Astrocyte of the hippocampus (primary cell): ENCODE measurements at regions not wholly inside any gene's neighbourhood (a gene's known extent, or its start where the extent isn't known, plus 50 kb on each side); places are given as distances from the start of the nearest gene placed in this dataset.
A peak's percentile ranks its signal among the peaks of the same experiment; 100 is the strongest.
"Not testable (repeated sequence)": the region's sequence is repeated elsewhere in the genome, so short reads cannot be mapped to it uniquely, and the experiment has no call there.

ENCODE experiments used
- DNase-seq: peaks from one replicate; pipeline ENCODE4 v3.0.0; 2011; ENCODE audit warnings: low read depth, low spot score

DNA sequence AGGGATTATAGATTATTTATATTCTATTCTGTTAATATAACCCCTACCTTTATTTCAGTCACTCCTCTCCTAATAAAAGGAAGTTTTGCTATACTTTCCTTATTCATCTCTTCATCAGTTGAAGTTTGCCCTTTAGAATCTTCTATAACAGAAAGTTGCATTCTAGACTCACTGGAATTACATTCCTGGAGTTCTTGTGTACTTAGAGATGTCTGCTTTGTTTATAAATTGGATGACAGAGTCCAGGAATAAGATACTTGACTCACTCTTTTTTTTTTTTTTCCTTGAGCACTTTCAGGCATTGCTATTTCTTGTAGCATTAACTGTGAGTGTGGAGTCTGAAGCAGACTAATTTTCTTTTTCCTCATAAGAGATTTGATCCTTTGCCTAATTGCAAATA, 640.8 kb downstream of the XPNPEP1 start:
- DNase-seq, result peak; percentile 40

DNA sequence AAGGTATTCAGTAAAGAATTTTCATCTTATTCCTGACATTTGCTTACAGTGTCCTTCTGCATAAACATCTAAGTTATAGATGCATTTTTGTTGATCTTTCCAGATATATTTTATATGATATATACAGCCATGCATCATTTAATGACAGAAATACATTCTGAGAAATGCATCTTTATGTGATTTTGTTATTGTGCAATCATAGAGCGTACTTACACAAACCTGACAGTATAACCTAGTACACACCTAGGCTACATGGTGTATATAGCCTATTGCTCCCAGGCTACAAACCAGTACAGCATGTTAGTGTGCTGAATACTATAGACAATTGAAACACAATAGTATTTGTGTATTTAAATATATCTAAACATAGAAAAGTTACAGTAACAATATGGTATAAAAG, 642.0 kb downstream of the XPNPEP1 start:
- no peak for DNase-seq

DNA sequence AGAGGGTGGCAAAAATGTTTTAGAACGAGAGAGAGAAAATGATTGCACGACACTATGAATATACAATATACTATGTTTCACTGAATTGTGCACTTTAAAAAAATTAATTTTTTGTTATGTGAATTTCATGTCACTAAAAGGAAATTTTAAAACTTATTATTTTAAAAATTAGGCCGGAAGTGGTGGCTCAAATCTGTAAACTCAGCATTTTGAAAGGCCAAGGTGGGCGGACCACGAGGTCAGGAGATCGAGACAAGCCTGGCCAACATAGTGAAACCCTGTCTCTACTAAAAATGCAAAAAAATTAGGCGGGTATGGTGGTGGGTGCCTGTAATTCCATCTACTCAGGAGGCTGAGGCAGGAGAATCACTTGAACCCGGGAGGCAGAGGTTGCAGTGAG, 642.5 kb downstream of the XPNPEP1 start:
- DNase-seq, result no peak

DNA sequence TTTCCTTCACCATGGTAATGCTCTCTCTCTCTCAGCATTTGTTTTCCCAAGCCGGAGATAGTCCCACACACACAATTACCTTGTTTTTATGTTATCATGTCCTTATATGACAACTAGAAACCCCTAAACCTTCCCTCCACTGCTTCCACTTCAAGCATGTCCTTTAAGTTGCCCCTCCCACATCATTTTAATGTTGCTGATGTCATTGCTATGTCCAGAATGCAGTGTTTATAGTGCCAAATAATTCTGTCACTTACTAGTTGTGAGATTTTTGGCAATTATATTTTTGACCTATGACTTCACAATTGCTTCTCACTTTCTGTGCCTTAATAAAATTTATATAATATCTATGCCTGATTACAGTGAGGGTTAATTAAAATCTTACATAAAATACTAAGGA, 645.9 kb downstream of the XPNPEP1 start:
- DNase-seq, result no peak

- no peak for DNase-seq
Observed at GRCh38 chr10:109275960-109276359, 647.4 kb downstream of the XPNPEP1 start.

DNA sequence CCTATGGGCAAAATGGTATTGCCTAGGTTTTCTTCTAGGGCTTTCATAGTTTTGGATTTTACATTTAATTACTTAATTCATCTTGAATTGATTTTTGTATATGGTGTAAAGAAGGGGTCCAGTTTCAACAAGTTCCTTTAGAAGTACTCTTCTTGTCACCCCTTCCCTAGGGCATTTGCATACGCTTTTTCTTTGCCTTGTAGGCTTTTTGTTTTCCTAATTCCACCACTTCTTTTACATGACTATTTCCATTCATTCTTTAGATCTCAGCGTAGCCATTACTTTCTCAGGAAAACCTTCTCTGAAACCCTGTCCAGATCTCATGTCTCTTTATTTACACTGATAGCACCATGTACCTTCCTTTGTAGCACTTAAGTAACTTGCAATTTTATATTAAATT, 648.6 kb downstream of the XPNPEP1 start:
- no peak for DNase-seq

GRCh38 chr10:109270173-109270572, 653.1 kb downstream of the XPNPEP1 start:
- DNase-seq, result no peak

- no peak for DNase-seq
Observed at GRCh38 chr10:109264004-109264403, 659.3 kb downstream of the XPNPEP1 start.

GRCh38 chr10:109261231-109261630, 662.1 kb downstream of the XPNPEP1 start:
- no peak for DNase-seq

GRCh38 chr10:109259293-109259692, 664.0 kb downstream of the XPNPEP1 start:
- DNase-seq, result no peak

DNA sequence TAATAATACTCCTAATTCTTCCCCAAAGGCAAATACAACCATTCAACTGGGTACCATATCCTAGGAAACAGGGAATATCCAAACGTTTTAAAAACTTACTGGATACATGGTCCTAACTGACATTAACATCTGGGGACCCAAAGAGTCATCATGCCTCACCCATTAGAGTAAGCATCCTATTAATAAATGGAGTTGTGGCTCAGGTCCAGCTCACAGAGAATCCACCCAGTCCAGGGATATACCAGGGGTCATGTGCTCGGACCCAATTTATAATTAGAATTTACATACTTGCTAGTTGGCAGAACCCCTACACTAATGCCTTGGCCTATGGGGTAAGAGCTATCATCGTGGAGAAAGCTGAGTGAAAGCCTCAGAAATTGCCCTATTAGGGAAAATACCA, 670.0 kb downstream of the XPNPEP1 start:
- no peak for DNase-seq

- DNase-seq, result no peak
Observed at GRCh38 chr10:109250152-109250551, 673.2 kb downstream of the XPNPEP1 start.

DNA sequence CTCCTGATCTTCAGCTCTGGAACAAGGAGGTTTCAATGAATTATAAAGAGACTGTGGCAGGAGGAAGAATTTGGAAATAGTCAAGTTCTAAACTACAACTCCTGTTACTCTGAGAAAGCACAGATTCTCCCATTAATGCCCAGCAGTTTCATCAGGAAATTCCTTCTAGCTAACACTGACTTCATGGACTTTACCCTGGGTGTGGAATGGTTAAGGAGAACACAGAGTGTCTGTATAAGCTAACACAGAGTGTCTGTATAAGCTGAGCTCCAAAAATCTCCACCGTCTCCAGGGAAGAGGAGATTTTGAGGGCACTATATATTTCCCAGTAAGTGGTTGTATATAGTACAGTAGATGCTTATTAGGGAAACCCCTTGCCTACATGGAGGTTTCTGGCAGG, 675.5 kb downstream of the XPNPEP1 start:
- no peak for DNase-seq

GRCh38 chr10:109245821-109246220, 677.5 kb downstream of the XPNPEP1 start:
- no peak for DNase-seq

DNA sequence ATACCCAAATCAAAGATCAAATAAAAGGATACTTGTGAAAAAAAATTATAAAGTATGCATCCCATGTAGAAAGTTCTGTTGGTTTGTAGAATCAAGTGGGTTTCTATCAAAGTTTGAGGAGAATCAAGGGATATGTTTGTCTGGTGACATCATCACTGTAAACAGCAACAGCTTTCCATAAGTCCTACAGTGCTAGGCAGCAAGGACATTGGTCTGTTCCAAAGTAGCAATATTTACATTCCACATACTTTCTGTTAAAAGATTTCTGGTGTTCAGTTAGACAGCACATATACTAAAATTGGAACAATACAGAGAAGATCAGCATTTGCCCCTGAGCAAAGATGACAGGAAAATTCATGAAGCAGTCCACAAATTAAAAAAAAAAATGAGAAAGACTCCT, 683.9 kb downstream of the XPNPEP1 start:
- no peak for DNase-seq

- no peak for DNase-seq
Observed at GRCh38 chr10:109237682-109238081, 685.6 kb downstream of the XPNPEP1 start.

- DNase-seq, result no peak
Observed at GRCh38 chr10:109237050-109237449, 686.3 kb downstream of the XPNPEP1 start.

DNA sequence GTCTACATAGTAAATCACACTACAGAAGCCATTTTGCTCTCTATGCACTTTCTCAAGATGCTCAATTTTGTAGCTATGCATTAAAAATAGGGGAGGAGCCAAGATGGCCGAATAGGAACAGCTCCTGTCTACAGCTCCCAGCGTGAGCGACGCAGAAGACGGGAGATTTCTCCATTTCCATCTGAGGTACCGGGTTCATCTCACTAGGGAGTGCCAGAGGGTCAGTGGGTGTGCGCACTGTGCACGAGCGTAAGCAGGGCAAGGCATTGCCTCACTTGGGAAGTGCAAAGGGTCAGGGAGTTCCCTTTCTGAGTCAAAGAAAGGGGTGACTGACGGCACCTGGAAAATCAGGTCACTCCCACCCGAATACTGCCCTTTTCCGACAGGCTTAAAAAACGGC, 699.8 kb downstream of the XPNPEP1 start:
- not testable (repeated sequence) for DNase-seq

GRCh38 chr10:109219935-109220605, 703.2 kb downstream of the XPNPEP1 start:
- DNase-seq, result no peak

DNA sequence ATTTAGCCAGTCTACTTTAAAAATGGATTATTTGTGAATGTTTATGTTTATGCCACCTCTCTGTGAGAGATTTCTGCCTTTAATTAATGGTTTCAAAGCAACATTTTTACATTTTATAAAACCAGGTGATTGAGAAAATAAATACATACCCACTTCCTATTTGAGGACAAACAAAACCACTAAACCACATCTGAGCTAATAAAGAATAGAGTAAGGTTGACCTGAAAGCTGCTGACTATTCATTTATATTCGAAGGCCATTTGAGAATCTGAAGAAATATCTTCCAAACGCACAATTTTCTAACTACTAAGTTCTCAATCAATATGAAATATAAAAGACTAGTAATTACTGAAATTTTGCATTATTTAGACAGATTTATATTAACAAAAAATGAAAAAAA, 705.1 kb downstream of the XPNPEP1 start:
- no peak for DNase-seq

DNA sequence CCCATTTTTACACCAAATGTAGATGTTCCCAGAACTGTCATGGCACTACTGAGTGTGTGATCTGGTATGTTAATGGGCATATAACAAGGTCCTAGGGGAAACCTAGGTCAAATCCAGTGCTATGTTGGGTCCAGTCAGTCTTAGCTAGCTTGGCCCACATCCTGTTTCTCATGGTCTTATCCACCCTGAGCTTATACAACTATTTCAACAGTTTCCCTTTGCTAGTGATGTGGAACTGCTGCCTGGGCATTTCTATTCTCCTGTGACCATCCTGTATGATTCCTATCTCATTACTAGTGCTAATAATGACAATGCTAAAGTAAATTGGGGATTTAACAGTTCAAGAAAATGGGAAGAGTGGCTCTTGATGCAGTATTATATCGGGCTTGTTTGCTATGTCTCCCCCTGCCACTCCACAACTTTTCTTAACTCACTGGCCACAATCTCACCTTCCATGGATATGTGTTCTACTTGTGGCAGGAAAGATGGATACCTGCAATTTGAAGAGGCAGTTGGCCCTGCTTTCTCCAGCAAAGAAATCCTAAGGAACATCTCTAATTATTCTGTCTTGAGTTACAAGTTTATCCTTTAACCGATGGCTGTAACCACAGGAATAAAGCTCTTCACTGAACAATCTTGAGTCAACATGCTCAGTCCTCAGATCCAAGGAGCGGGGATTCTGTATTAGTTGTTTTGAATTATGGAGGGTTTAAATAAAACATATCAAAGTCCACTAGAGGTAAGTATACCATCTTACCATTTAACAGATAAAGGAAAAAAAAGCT, 707.8 kb downstream of the XPNPEP1 start:
- DNase-seq, result no peak

DNA sequence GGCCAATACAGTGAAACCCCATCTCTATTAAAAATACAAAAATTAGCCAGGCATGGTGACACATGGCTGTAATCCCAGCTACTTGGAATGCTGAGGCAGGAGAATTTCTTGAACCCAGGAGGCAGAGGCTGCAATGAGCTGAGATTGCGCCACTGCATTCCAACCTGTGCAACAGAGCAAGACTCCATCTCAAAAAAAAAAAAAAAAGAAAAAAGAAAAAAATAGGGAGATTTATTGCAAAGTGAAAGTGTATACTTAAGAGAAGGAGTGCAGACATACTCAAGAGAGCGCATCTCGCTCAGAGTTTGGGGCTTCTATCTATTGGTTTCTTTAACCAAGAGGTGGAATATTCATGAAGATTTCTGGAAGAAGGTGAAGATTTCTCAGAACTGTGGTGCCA, 708.4 kb downstream of the XPNPEP1 start:
- DNase-seq, result not testable (repeated sequence)

DNA sequence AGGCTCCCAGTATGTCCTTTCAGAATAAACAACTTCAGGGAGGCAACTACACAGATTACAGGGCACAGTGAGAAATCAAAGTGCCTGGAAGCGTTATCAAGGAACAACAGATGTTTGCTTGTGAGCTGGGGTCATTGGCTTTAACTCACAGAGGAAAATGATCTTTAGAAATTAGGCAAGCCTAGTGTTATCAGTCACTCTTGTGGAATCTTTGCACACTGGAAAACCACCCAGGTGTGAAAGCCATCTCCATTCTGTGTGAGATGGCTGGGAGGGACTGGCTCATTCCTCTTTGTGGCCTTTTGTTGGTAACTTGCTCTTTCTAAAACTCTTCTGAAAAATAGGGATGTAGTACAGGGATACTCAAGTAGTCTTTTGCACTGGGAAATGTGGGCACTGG, 716.0 kb downstream of the XPNPEP1 start:
- no peak for DNase-seq
